HG03558 (cell line): ENCODE measurements at regions not wholly inside any gene's neighbourhood (a gene's known extent, or its start where the extent isn't known, plus 50 kb on each side); places are given as distances from the start of the nearest gene placed in this dataset.
"Not testable (repeated sequence)": the region's sequence is repeated elsewhere in the genome, so short reads cannot be mapped to it uniquely, and the experiment has no call there.

Experiments
- ATAC-seq: cut with Tn5 transposase; IDR thresholded peaks from one replicate; pipeline ENCODE4 v1.9.1; 2021; ENCODE audit warnings: moderate number of reproducible peaks; ENCODE audit not compliant: unreplicated experiment; ENCODE audit errors: extremely low read depth

GRCh38 chr16:86347090-86347489, 163.2 kb upstream of the FOXF1 start:
- no peak for ATAC-seq

GRCh38 chr16:86347916-86348555, 162.3 kb upstream of the FOXF1 start:
- no peak for ATAC-seq

DNA sequence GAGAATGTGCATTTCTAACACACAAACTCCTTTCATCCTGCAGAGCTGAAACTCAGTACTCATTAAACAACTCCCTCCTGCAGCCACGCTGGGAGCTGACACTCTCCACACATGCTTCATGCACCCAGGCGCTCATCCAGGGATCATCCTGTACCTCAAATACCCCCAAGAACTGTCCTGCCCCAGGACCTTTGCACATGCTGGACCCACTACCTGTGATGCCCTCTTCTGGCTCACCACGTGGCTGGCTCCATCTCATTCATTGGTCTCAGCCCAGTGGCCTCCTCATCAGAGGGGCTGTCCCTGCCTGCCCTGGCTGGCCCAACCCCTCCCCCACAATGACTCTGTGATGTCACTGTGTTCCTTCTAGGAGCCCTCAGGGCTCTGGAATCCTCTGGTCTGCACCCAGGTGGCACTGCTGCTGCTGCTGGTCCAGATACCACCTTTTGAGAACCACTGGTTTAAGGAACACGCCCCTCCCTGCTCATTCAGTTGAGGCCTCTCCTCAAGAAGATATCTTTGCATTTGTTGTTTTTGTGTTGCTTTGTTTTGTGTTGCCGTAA, 160.9 kb upstream of the FOXF1 start:
- ATAC-seq = no peak

DNA sequence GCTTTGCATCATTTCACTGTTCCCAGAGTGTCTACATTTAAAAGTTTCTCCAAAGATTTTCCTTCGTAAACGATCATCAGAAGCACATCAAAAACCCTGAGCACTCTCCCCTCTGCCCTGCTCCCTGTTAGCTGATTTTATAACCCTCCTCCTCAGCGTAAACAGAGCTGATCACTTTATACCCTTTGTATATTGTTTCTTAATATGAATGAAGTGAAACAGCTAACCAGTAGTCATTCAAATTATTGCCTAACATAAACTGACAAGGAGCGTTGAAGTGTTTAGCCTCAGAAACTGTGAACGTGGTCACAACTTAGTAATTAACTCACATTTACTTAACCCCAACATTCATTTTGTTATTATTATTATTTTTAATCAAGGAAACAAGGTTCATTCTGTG, 160.0 kb upstream of the FOXF1 start:
- no peak for ATAC-seq

DNA sequence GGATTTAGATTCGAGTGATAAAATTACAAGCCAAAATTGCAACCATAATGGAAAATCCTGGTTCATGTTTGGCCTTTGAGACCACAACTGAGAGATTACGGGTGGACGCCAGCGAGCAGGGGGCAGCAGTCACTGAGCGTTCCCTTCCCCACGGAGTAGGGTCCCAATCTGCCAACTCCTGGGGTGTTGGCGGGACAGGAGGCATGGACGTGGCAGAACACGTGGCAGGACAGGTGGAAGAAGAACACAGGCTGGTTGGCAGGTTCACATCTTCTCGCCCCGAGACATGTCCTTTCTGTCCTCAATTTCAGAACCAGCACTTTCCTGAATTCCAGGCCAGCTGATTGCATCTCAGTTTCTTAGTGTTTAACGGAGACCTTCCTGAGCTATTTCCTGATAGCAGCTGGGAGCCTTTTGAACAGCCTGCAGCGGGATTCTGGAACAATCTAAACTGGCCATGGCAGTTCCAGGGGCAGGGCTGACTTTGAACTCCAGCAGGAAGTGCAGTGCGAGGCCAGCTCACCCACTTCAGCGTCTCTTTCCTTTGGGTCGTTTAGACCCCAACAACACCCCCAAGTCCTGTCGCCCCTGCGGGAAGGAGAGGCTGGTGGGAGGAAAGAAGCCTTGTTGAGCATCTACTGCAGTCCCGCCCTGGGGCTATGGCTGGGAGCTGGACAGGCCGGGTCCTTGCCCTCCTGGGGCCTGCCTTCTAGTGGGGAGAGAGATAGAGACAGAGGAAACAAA, 159.1 kb upstream of the FOXF1 start:
- ATAC-seq = no peak

DNA sequence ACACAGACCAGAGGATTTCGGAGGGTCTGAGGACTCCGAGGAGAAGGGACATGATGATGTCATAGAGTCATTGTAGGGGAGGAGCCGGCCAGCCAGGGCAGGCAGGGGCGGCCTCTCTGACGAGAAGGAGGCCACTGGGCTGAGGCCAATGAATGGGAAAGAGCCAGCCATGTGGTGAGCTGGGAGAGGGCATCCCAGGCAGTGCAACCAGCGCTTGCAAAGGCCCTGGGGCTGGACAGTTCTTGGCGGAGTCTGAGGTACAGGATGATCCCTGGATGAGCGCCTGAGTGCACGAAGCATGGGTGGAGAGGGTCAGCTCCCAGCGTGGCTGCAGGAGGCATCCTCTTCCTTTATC, 158.6 kb upstream of the FOXF1 start:
- ATAC-seq = not testable (repeated sequence)

DNA sequence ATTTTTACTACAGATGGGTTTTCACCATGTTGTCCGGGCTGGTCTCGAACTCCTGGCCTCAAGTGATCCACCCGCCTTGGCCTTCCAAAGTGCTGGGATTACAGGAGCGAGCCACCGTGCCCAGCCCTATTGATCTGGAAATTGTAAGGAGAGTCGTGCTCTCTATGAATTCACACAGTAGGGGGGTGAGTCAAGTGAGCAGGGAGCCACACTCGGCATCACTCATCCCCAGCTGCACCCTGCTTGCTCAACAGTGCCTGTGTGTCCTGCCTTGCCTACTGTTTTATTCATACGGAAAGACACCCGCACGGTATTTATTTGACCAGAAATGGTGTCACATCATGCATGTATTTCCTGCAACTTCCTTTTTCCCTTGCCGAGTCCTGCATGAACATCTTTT, 157.2 kb upstream of the FOXF1 start:
- ATAC-seq = no peak

- ATAC-seq = no peak
These were observed 156.4 kb upstream of the FOXF1 start for GRCh38 chr16:86353948-86354347.

GRCh38 chr16:86354641-86355513, 155.4 kb upstream of the FOXF1 start:
- ATAC-seq = no peak

- ATAC-seq = no peak
These were observed 154.8 kb upstream of the FOXF1 start for GRCh38 chr16:86355531-86355930.

- ATAC-seq = no peak
These were observed 154.4 kb upstream of the FOXF1 start for GRCh38 chr16:86355951-86356350.

DNA sequence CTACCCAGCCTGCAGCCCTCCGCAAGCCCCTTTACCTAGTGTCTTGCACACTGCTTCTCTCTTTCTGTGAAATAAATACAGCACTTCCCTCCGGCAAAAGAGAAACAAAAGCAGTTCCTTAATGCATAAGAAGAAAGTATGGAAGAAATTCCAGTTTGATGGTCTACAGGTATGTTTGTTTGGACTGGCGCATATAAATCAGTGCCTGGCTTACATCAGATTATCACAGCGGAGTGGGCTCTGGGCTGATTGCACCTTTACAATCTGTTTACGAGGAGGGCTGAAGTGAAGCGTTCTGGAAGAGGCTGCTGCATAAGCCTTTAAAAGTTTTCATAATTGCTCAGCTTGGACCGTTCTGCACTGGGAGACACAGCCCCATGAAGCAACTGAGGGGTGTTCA, 153.5 kb upstream of the FOXF1 start:
- no peak for ATAC-seq

GRCh38 chr16:86357303-86357702, 153.0 kb upstream of the FOXF1 start:
- no peak for ATAC-seq

GRCh38 chr16:86357950-86358349, 152.4 kb upstream of the FOXF1 start:
- ATAC-seq = no peak

DNA sequence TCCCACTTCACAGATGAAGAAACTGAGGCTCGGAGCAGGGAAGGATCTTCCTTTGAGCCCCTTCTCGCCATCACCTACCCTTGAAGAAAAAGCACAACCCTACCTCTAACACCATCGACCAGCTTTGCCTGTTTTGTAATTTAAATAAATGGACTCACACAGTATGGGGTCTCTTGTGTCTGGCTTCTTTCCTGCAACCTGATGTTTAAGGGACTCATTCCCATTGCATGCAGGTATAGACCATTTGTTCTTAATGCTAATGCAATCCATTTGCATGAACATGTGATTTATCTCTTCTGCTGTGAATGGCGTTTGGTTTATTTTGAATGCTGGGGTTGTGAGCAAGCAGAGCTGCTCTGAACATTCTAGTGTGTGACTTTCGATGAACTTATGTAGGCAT, 150.8 kb upstream of the FOXF1 start:
- no peak for ATAC-seq

- no peak for ATAC-seq
These were observed 148.0 kb upstream of the FOXF1 start for GRCh38 chr16:86362155-86362849.

DNA sequence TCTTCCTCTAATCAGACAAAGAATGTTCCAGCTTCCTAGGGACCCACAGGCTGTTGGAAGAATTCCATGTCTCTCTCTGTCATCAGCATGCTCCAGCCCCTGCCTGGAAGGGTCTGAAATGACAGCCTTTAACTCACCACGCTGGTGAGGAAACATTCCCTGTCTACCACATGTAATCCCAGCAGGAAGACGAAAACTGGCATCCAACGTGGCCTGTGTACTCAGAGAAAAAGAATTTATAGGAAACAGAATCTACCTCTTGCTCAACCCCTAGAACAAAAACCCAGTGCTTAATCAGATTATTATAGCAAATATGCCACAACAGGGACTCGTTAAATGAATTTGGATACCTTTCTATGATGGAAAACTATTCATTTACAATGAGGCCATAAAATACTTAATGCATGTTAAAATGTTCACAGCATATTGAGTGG, 147.3 kb upstream of the FOXF1 start:
- no peak for ATAC-seq

GRCh38 chr16:86363836-86364618, 146.3 kb upstream of the FOXF1 start:
- ATAC-seq = no peak

DNA sequence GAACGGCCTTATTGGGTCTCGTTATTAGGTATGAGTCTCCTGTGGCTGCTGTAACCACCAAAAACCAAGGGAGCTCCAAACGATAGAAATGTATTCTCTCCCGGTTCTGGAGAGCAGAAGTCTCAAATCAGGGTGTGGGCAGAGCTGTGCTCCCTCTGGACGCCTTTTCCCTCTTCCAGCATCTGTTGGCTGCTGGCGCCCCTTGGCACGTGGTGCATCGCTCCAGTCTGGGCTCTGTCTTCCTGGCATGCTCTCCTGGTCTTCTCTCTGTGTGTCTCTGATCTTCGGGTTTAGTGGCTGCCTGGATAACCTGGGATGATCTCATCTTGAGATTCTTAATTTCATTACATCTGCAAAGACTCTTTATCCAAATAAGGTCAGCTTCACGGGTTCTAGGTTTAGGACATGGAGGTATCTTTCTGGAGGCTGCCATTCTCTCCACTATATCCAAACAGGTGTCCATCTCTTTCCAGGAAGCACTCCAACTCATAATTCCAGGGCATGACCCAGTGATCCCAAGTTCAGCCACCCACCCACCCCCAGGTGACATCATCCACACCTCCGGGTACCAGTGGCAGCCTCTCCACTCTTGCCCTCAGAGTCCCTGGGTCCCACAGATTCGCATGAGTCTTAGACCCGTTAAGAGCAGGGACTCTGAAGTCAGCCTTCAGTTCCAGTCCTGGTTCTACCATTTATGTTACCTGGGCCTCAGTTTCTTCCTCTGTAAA, 145.5 kb upstream of the FOXF1 start:
- no peak for ATAC-seq
